NOMO-1 treated with DMSO at 0.1 percent for 48 hours (cell line): ENCODE measurements at regions not wholly inside any gene's neighbourhood (a gene's known extent, or its start where the extent isn't known, plus 50 kb on each side); places are given as distances from the start of the nearest gene placed in this dataset.

Experiments used
- DNase-seq: peaks from one replicate; lab custom pipeline; 2025; ENCODE audit not compliant: unreplicated experiment; lab: John Stamatoyannopoulos, UW

DNA sequence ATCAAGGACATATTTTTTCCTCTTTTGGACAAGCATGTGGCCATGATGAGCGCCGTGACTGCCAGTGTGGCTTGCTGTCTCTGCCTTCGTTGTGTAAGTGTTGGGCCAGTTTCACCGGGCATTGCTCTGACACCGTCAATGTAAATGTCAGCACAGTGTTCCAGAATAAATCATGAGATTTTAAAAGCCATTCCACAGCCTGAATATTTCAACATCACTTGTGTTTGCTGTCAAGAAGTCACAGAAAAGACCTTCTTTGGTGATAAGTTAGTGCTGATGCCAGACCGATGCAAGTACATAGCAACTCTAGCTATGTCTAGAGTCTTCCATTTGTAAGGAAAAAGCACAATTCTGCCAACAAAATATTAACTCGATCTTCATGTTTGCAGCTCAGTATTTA, 467.8 kb downstream of the TBC1D22A start:
- no peak for DNase-seq

DNA sequence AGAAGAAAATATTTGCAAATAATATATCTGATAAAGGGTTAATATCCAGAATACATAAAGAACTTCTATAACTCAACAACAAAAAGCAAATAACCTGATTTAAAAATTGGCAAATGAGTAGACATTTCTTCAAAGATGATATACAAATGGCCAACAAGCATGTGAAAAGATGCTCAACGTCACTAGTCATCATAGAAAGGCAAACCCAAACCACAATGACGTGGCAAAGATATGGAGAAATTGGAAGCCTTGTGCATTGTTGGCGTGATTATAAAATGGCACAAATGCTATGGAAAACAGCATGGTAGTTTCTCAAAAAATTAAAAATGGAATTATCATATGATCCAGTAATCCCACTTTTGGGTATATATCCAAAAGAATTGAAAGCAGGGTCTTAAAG, 466.3 kb downstream of the TBC1D22A start:
- no peak for DNase-seq

- no peak for DNase-seq
Observed at GRCh38 chr22:47225931-47226633, 463.6 kb downstream of the TBC1D22A start.

GRCh38 chr22:47225080-47225930, 462.9 kb downstream of the TBC1D22A start:
- DNase-seq, result no peak
